ENCODE measurements at regions not wholly inside any gene's neighbourhood (a gene's known extent, or its start where the extent isn't known, plus 50 kb on each side); places are given as distances from the start of the nearest gene placed in this dataset.
"Not testable (repeated sequence)": the region's sequence is repeated elsewhere in the genome, so short reads cannot be mapped to it uniquely, and the experiment has no call there.

- H3K4me2 ChIP-seq (ENCODE audit: low read depth, low read length): no peak overlapping the region
- H3K9me3 ChIP-seq (ENCODE audit: low read length): peaks cover 8% of the 10 kb centered on the region; the same call in 1 of the 2 replicates
- peaks cover 24% of the 10 kb centered on the region for H3K4me1 ChIP-seq (ENCODE audit: insufficient read depth, low read length)
- no TSS peak for BruUV-seq (replicated peaks)
- ATAC-seq: no peak
- H3K9ac ChIP-seq (ENCODE audit: insufficient read depth, low read depth, low read length): no peak overlapping the region
- 33% methylated on average over 7 of the region's 7 CpGs for WGBS (ENCODE audit: low lambda C conversion rate)
- H3K27ac ChIP-seq (ENCODE audit: extremely low read length, insufficient read depth, low read length): no peak overlapping the region
- no peak overlapping the region for H2AFZ ChIP-seq (ENCODE audit: low read length)
- no peak for DNase-seq (ENCODE audit: low spot score)
- in situ Hi-C loops (cut with HindIII; ENCODE audit: extremely low pct_ligation_motif_present, low pct_unique_long_range_greater_than_20kb): no loop called here
- no peaks in the 10 kb centered on the region for H3K36me3 ChIP-seq (replicated peaks in 1 of 2; ENCODE audit: control insufficient read depth in 1 of 2, insufficient read depth in 2 of 2, low read length in 2 of 2)
- TF ChIP-seq, protein P1, sequence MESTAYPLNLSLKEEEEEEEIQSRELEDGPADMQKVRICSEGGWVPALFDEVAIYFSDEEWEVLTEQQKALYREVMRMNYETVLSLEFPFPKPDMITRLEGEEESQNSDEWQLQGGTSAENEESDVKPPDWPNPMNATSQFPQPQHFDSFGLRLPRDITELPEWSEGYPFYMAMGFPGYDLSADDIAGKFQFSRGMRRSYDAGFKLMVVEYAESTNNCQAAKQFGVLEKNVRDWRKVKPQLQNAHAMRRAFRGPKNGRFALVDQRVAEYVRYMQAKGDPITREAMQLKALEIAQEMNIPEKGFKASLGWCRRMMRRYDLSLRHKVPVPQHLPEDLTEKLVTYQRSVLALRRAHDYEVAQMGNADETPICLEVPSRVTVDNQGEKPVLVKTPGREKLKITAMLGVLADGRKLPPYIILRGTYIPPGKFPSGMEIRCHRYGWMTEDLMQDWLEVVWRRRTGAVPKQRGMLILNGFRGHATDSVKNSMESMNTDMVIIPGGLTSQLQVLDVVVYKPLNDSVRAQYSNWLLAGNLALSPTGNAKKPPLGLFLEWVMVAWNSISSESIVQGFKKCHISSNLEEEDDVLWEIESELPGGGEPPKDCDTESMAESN (CRISPR knock-in tag; conservative IDR thresholded peaks at IDR 0.05): peak; percentile 100
- TF ChIP-seq STAG1 (CRISPR knock-in tag; IDR thresholded peaks at IDR 0.05): no peak
- TF ChIP-seq HNF1A (IDR thresholded peaks at IDR 0.05; ENCODE audit: low read depth): 0 out of 2 replicates have a peak, but pooled peaks have one; percentile 47
- TF ChIP-seq HNF1A (CRISPR knock-in tag; IDR thresholded peaks at IDR 0.05; ENCODE audit: borderline replicate concordance): no peak; the same call in 1 of the 2 replicates
- TF ChIP-seq FOSL2 (CRISPR knock-in tag; IDR thresholded peaks at IDR 0.05): peak; percentile 41
- TF ChIP-seq ZMYM2 (CRISPR knock-in tag; IDR thresholded peaks at IDR 0.05): peak; percentile 60
- 0 out of 2 replicates have a peak, but pooled peaks have one; percentile 22 for TF ChIP-seq HNF1B (CRISPR knock-in tag; IDR thresholded peaks at IDR 0.05)
- ChIA-PET CTCF (ENCODE audit: low intra/inter-chr PET ratio, low total read pairs) (no interaction called here), POLR2A (no interaction called here)
- intact Hi-C loops (cut with micrococcal nuclease; ENCODE audit: unreplicated experiment): no loop called here
- no peaks in the 10 kb centered on the region for H4K20me1 ChIP-seq (ENCODE audit: insufficient read depth, low read length)
- H3K4me3 ChIP-seq (replicated peaks in 1 of 3; ENCODE audit: insufficient read depth in 1 of 3, low read depth in 2 of 3, low read length in 3 of 3): no peak overlapping the region
- H3K79me2 ChIP-seq (ENCODE audit: insufficient read depth, low read length): no peaks in the 10 kb centered on the region
- FAIRE-seq: no peak
- peaks cover 0 to 15% of the 10 kb centered on the region in 2 experiments; a peak in 4 of 5 replicates for H3K27me3 ChIP-seq (ENCODE audit: control insufficient read depth in 1 of 2, insufficient read depth in 2 of 2, low read length in 2 of 2)
Measured at GRCh38 chr1:19552291-19553010, 67.1 kb upstream of the CAPZB start.

DNA sequence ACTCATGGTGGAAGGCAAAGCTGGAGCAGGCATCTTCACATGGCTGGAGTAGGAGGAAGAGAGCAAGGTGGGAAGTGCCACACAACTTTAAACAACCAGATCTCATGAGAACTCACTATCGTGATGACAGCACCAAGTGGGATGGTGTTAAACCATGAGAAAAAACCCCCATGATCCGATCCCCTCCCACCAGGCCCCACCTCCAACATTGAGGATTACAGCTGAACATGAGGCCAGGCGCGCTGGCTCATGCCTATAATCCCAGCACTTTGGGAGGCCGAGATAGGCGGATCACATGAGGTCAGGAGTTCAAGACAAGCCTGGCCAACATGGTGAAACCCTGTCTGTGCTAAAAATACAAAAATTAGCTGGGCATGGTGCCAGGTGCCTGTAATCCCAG lies 66.5 kb upstream of the CAPZB start:
- H3K4me3 ChIP-seq (replicated peaks in 1 of 3; ENCODE audit: insufficient read depth in 1 of 3, low read depth in 2 of 3, low read length in 3 of 3); H2AFZ ChIP-seq (ENCODE audit: low read length); H3K27ac ChIP-seq (ENCODE audit: extremely low read length, insufficient read depth, low read length); H3K9ac ChIP-seq (ENCODE audit: insufficient read depth, low read depth, low read length); H3K36me3 ChIP-seq (replicated peaks in 1 of 2; ENCODE audit: control insufficient read depth in 1 of 2, insufficient read depth in 2 of 2, low read length in 2 of 2); in situ Hi-C loops (cut with HindIII; ENCODE audit: extremely low pct_ligation_motif_present, low pct_unique_long_range_greater_than_20kb); ATAC-seq; BruUV-seq (replicated peaks); FAIRE-seq; H3K79me2 ChIP-seq (ENCODE audit: insufficient read depth, low read length); CTCF ChIA-PET (ENCODE audit: low intra/inter-chr PET ratio, low total read pairs); H4K20me1 ChIP-seq (ENCODE audit: insufficient read depth, low read length); intact Hi-C loops (cut with micrococcal nuclease; ENCODE audit: unreplicated experiment); POLR2A ChIA-PET; DNase-seq (ENCODE audit: low spot score); H3K4me2 ChIP-seq (ENCODE audit: low read depth, low read length): not testable (repeated sequence)
- WGBS (ENCODE audit: low lambda C conversion rate): 49% methylated on average over 6 of the region's 6 CpGs
- Histone ChIP-seq H3K9me3 (ENCODE audit: low read length) (peaks cover 14% of the 10 kb centered on the region), H3K27me3 (ENCODE audit: control insufficient read depth in 1 of 2, insufficient read depth in 2 of 2, low read length in 2 of 2) (peaks cover 0 to 10% of the 10 kb centered on the region in 2 experiments; a peak in 3 of 5 replicates), H3K4me1 (ENCODE audit: insufficient read depth, low read length) (peaks cover 21% of the 10 kb centered on the region)
